SK-N-SH treated with all-trans-retinoic acid at 6 μM for 48 hours (cell line): ENCODE measurements at regions not wholly inside any gene's neighbourhood (a gene's known extent, or its start where the extent isn't known, plus 50 kb on each side); places are given as distances from the start of the nearest gene placed in this dataset.

Experiments
- ATAC-seq: fragments of 200-7000 bp; cut with Tn5 transposase; 3 replicates; pipeline ENCODE4 v1.9.1; 2020; ENCODE audit warnings: mild to moderate bottlenecking, moderate library complexity
- BACH2 ChIP-seq: fragments of 250-450 bp; sonication (Bioruptor Pico); IDR thresholded peaks from 2 replicates; pipeline ENCODE4 v1.9.0; 2021; ENCODE audit warnings: mild to moderate bottlenecking, borderline replicate concordance
- CREB5 ChIP-seq: fragments of 250-450 bp; sonication (Bioruptor Pico); IDR thresholded peaks from 2 replicates; pipeline ENCODE4 v1.5.1; 2020; ENCODE audit warnings: low read depth, mild to moderate bottlenecking, moderate library complexity
- CSDC2 ChIP-seq: fragments of 250-450 bp; sonication (Bioruptor Pico); IDR thresholded peaks from 2 replicates; pipeline ENCODE4 v1.5.0; 2020; ENCODE audit warnings: mild to moderate bottlenecking, moderate library complexity
- CSRNP3 ChIP-seq: fragments of 250-450 bp; sonication (Bioruptor Pico); IDR thresholded peaks from 2 replicates; pipeline ENCODE4 v1.5.1; 2021; ENCODE audit warnings: mild to moderate bottlenecking, moderate library complexity
- ESRRG ChIP-seq: fragments of 250-450 bp; sonication (Bioruptor Pico); IDR thresholded peaks from 2 replicates; pipeline ENCODE4 v1.6.1; 2021; ENCODE audit warnings: mild to moderate bottlenecking
- GLIS3 ChIP-seq: fragments of 250-450 bp; sonication (Bioruptor Pico); IDR thresholded peaks from 2 replicates; pipeline ENCODE4 v1.5.0; 2020; ENCODE audit warnings: mild to moderate bottlenecking, moderate library complexity
- ISL1 ChIP-seq: fragments of 250-450 bp; sonication (Bioruptor Pico); IDR thresholded peaks from 2 replicates; pipeline ENCODE4 v2.1.2; 2022; ENCODE audit warnings: mild to moderate bottlenecking, moderate library complexity
- OSR1 ChIP-seq: fragments of 250-450 bp; sonication (Bioruptor Pico); IDR thresholded peaks from 2 replicates; pipeline ENCODE4 v1.8.0; 2022; ENCODE audit warnings: moderate library complexity, mild to moderate bottlenecking, inconsistent platforms
- PPARA ChIP-seq: fragments of 250-450 bp; sonication (Bioruptor Pico); IDR thresholded peaks from 2 replicates; pipeline ENCODE4 v1.5.0; 2020; ENCODE audit warnings: mild to moderate bottlenecking, borderline replicate concordance
- SNAI2 ChIP-seq: fragments of 250-450 bp; sonication (Bioruptor Pico); IDR thresholded peaks from 2 replicates; pipeline ENCODE4 v1.5.0; 2020; ENCODE audit warnings: mild to moderate bottlenecking, moderate library complexity
- TCF4 ChIP-seq: fragments of 250-450 bp; sonication (Bioruptor Pico); IDR thresholded peaks from 2 replicates; pipeline ENCODE4 v1.8.0; 2021; ENCODE audit warnings: mild to moderate bottlenecking, moderate library complexity, borderline replicate concordance
- ZC3H10 ChIP-seq: fragments of 250-450 bp; sonication (Bioruptor Pico); IDR thresholded peaks from 2 replicates; pipeline ENCODE4 v1.5.1; 2021; ENCODE audit warnings: mild to moderate bottlenecking, moderate library complexity
- ZNF565 ChIP-seq: fragments of 450-650 bp; formaldehyde crosslinking; conservative IDR thresholded peaks from 2 replicates; pipeline ENCODE4 v1.5.0; 2020; ENCODE audit warnings: low read depth, mild to moderate bottlenecking, moderate library complexity
- ZNF70 ChIP-seq: fragments of 450-650 bp; formaldehyde crosslinking; IDR thresholded peaks from 2 replicates; pipeline ENCODE4 v1.5.0; 2020; ENCODE audit warnings: mild to moderate bottlenecking, moderate library complexity
- ZNF8 ChIP-seq: fragments of 450-650 bp; formaldehyde crosslinking; IDR thresholded peaks from 2 replicates; pipeline ENCODE4 v1.5.0; 2020; ENCODE audit warnings: mild to moderate bottlenecking, moderate library complexity
- TF ChIP-seq, protein P1 (sequence below): fragments of 250-450 bp; sonication (Bioruptor Pico); IDR thresholded peaks from 2 replicates; pipeline ENCODE4 v1.5.0; 2020; ENCODE audit warnings: mild to moderate bottlenecking, moderate library complexity
- TF ChIP-seq, protein P2 (sequence below): fragments of 250-450 bp; sonication (Bioruptor Pico); IDR thresholded peaks from 2 replicates; pipeline ENCODE4 v1.8.0; 2021; ENCODE audit warnings: low read depth, mild to moderate bottlenecking, moderate library complexity, borderline replicate concordance
- TF ChIP-seq, protein P3 (sequence below): fragments of 250-450 bp; sonication (Bioruptor Pico); IDR thresholded peaks from 2 replicates; pipeline ENCODE4 v1.8.0; 2020; ENCODE audit warnings: mild to moderate bottlenecking, moderate library complexity, borderline replicate concordance

- no peak for TF ChIP-seq OSR1 (CRISPR knock-in tag)
- no peak for TF ChIP-seq CSDC2 (CRISPR knock-in tag)
- no peak for TF ChIP-seq GLIS3 (CRISPR knock-in tag)
- TF ChIP-seq, protein P1, sequence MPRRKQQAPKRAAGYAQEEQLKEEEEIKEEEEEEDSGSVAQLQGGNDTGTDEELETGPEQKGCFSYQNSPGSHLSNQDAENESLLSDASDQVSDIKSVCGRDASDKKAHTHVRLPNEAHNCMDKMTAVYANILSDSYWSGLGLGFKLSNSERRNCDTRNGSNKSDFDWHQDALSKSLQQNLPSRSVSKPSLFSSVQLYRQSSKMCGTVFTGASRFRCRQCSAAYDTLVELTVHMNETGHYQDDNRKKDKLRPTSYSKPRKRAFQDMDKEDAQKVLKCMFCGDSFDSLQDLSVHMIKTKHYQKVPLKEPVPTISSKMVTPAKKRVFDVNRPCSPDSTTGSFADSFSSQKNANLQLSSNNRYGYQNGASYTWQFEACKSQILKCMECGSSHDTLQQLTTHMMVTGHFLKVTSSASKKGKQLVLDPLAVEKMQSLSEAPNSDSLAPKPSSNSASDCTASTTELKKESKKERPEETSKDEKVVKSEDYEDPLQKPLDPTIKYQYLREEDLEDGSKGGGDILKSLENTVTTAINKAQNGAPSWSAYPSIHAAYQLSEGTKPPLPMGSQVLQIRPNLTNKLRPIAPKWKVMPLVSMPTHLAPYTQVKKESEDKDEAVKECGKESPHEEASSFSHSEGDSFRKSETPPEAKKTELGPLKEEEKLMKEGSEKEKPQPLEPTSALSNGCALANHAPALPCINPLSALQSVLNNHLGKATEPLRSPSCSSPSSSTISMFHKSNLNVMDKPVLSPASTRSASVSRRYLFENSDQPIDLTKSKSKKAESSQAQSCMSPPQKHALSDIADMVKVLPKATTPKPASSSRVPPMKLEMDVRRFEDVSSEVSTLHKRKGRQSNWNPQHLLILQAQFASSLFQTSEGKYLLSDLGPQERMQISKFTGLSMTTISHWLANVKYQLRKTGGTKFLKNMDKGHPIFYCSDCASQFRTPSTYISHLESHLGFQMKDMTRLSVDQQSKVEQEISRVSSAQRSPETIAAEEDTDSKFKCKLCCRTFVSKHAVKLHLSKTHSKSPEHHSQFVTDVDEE (CRISPR knock-in tag) = no peak
- no peak for ATAC-seq
These were observed 1698.3 kb upstream of the RAG2 start for GRCh38 chr11:38296211-38296776.

DNA sequence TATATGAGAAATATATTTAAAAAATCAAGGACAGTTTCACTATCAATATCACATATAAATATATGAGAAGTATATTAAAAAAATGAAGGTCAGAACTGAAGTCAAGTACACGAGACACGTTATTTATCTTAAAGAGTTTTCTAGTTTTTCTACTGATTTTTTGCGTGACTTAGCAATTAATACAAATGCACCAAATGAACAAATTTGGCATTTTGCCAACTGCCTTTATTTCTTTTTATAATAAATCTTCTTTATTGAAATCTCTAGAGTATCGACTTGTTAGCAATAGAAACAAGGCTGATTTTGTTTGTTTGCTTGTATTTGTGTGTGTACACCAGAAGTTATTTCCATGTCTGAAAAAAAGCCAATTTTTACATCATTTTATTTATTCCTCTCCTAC lies 1684.7 kb upstream of the RAG2 start:
- TF ChIP-seq TCF4 (CRISPR knock-in tag) (no peak), GLIS3 (CRISPR knock-in tag) (no peak), ZNF565 (CRISPR knock-in tag) (no peak), CREB5 (CRISPR knock-in tag) (no peak), OSR1 (CRISPR knock-in tag) (no peak), BACH2 (CRISPR knock-in tag) (no peak), ISL1 (CRISPR knock-in tag) (no peak), PPARA (CRISPR knock-in tag) (no peak), SNAI2 (no peak), ZNF70 (CRISPR knock-in tag) (no peak), ZC3H10 (CRISPR knock-in tag) (no peak), CSDC2 (CRISPR knock-in tag) (no peak), ESRRG (no peak), ZNF8 (CRISPR knock-in tag) (no peak), CSRNP3 (CRISPR knock-in tag) (no peak)
- TF ChIP-seq, protein P2, sequence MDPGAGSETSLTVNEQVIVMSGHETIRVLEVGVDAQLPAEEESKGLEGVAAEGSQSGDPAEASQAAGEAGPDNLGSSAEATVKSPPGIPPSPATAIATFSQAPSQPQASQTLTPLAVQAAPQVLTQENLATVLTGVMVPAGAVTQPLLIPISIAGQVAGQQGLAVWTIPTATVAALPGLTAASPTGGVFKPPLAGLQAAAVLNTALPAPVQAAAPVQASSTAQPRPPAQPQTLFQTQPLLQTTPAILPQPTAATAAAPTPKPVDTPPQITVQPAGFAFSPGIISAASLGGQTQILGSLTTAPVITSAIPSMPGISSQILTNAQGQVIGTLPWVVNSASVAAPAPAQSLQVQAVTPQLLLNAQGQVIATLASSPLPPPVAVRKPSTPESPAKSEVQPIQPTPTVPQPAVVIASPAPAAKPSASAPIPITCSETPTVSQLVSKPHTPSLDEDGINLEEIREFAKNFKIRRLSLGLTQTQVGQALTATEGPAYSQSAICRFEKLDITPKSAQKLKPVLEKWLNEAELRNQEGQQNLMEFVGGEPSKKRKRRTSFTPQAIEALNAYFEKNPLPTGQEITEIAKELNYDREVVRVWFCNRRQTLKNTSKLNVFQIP (CRISPR knock-in tag) = no peak
- TF ChIP-seq, protein P3, sequence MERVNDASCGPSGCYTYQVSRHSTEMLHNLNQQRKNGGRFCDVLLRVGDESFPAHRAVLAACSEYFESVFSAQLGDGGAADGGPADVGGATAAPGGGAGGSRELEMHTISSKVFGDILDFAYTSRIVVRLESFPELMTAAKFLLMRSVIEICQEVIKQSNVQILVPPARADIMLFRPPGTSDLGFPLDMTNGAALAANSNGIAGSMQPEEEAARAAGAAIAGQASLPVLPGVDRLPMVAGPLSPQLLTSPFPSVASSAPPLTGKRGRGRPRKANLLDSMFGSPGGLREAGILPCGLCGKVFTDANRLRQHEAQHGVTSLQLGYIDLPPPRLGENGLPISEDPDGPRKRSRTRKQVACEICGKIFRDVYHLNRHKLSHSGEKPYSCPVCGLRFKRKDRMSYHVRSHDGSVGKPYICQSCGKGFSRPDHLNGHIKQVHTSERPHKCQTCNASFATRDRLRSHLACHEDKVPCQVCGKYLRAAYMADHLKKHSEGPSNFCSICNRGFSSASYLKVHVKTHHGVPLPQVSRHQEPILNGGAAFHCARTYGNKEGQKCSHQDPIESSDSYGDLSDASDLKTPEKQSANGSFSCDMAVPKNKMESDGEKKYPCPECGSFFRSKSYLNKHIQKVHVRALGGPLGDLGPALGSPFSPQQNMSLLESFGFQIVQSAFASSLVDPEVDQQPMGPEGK (CRISPR knock-in tag) = no peak
- TF ChIP-seq, protein P1 (CRISPR knock-in tag) = no peak
- TF ChIP-seq, all 23 proteins: peak for 0
- ATAC-seq = no peak
